ENCODE measurements at regions not wholly inside any gene's neighbourhood (a gene's known extent, or its start where the extent isn't known, plus 50 kb on each side); places are given as distances from the start of the nearest gene placed in this dataset.

DNA sequence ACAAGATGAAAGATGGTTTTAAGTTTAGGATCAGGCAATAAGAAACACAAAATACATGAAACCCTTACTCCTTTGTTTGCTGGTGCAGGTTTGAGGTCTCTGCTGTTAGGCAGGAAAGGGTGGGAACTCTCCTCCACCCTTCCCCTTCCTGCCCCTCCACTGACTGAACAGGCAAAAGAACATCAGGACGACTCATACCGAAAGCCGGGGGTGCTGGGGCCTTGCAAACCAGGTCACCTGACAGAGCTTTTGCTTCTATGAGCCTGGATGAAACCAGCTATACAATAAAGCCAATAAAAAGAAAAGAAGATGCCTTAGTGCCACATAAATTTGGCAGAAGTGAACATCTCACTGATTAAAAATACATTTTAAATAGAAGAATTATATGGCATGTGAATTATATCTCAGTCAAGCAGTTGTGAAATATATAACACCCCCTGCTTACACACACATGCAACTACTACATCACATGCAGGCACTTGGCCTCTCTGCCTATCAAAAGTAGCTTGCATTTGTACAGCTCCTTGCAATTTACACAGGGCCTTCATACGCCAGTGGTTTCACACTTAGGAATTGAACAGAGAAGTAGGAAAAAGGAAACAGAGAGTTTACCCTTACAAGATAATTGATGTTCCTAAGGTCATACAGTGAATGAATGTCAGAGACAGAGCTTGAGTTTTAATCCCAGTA lies 215.1 kb upstream of the TRIB2 start:
- Histone ChIP-seq H3K9me3 (ENCODE audit: insufficient read depth, low read length) (no peaks in the 10 kb centered on the region), H3K4me2 (ENCODE audit: low read length) (peak overlapping the region; percentile 37), H3K9ac (ENCODE audit: low read length) (no peak overlapping the region), H4K20me1 (ENCODE audit: insufficient read depth, low read length) (no peaks in the 10 kb centered on the region), H3K79me2 (ENCODE audit: low read length) (no peaks in the 10 kb centered on the region), H3K27ac (ENCODE audit: low read length) (no peak overlapping the region), H3K36me3 (replicated peaks; ENCODE audit: low read depth, low read length) (no peaks in the 10 kb centered on the region), H3K4me3 (ENCODE audit: low read length) (no peak overlapping the region), H3K27me3 (ENCODE audit: low read depth, low read length) (peaks cover 30% of the 10 kb centered on the region; the same call in 1 of the 2 replicates), H3K4me1 (ENCODE audit: low read length) (peaks cover 25% of the 10 kb centered on the region), H2AFZ (ENCODE audit: low read depth, low read length) (no peak overlapping the region)
- TF ChIP-seq CTCF (IDR thresholded peaks at IDR 0.05; ENCODE audit: low read depth, low read length) (no peak), EZH2phosphoT487 (IDR thresholded peaks at IDR 0.05; ENCODE audit: low read depth) (no peak)

- peaks cover 32% of the 10 kb centered on the region for H3K4me1 ChIP-seq (ENCODE audit: low read length)
- no peaks in the 10 kb centered on the region for H3K79me2 ChIP-seq (ENCODE audit: low read length)
- no peak overlapping the region for H3K27ac ChIP-seq (ENCODE audit: low read length)
- H3K4me3 ChIP-seq (ENCODE audit: low read length), result no peak overlapping the region
- H3K9ac ChIP-seq (ENCODE audit: low read length), result no peak overlapping the region
- H4K20me1 ChIP-seq (ENCODE audit: insufficient read depth, low read length), result no peaks in the 10 kb centered on the region
- H3K27me3 ChIP-seq (ENCODE audit: low read depth, low read length), result peaks cover 38% of the 10 kb centered on the region; the same call in 1 of the 2 replicates
- H3K4me2 ChIP-seq (ENCODE audit: low read length), result no peak overlapping the region
- no peak overlapping the region for H2AFZ ChIP-seq (ENCODE audit: low read depth, low read length)
- no peaks in the 10 kb centered on the region for H3K9me3 ChIP-seq (ENCODE audit: insufficient read depth, low read length)
- TF ChIP-seq CTCF (IDR thresholded peaks at IDR 0.05; ENCODE audit: low read depth, low read length) (no peak), EZH2phosphoT487 (IDR thresholded peaks at IDR 0.05; ENCODE audit: low read depth) (no peak)
- no peaks in the 10 kb centered on the region for H3K36me3 ChIP-seq (replicated peaks; ENCODE audit: low read depth, low read length)
These were observed 214.0 kb upstream of the TRIB2 start for GRCh38 chr2:12502759-12503158.

GRCh38 chr2:12504443-12504842 lies 212.3 kb upstream of the TRIB2 start:
- Histone ChIP-seq H3K4me1 (ENCODE audit: low read length) (peaks cover 32% of the 10 kb centered on the region), H3K9me3 (ENCODE audit: insufficient read depth, low read length) (no peaks in the 10 kb centered on the region), H3K9ac (ENCODE audit: low read length) (no peak overlapping the region), H3K36me3 (replicated peaks; ENCODE audit: low read depth, low read length) (no peaks in the 10 kb centered on the region), H2AFZ (ENCODE audit: low read depth, low read length) (no peak overlapping the region), H3K79me2 (ENCODE audit: low read length) (no peaks in the 10 kb centered on the region), H4K20me1 (ENCODE audit: insufficient read depth, low read length) (no peaks in the 10 kb centered on the region), H3K4me2 (ENCODE audit: low read length) (no peak overlapping the region), H3K27ac (ENCODE audit: low read length) (no peak overlapping the region), H3K27me3 (ENCODE audit: low read depth, low read length) (peaks cover 33% of the 10 kb centered on the region; the same call in 1 of the 2 replicates), H3K4me3 (ENCODE audit: low read length) (no peak overlapping the region)
- TF ChIP-seq CTCF (IDR thresholded peaks at IDR 0.05; ENCODE audit: low read depth, low read length) (no peak), EZH2phosphoT487 (IDR thresholded peaks at IDR 0.05; ENCODE audit: low read depth) (no peak)

- Histone ChIP-seq H3K27me3 (ENCODE audit: low read depth, low read length) (peaks cover 33% of the 10 kb centered on the region; the same call in 1 of the 2 replicates), H2AFZ (ENCODE audit: low read depth, low read length) (no peak overlapping the region), H3K9me3 (ENCODE audit: insufficient read depth, low read length) (no peaks in the 10 kb centered on the region), H3K4me1 (ENCODE audit: low read length) (peaks cover 21% of the 10 kb centered on the region), H3K4me2 (ENCODE audit: low read length) (no peak overlapping the region), H3K36me3 (replicated peaks; ENCODE audit: low read depth, low read length) (no peaks in the 10 kb centered on the region), H4K20me1 (ENCODE audit: insufficient read depth, low read length) (no peaks in the 10 kb centered on the region), H3K27ac (ENCODE audit: low read length) (no peak overlapping the region), H3K79me2 (ENCODE audit: low read length) (no peaks in the 10 kb centered on the region), H3K9ac (ENCODE audit: low read length) (no peak overlapping the region), H3K4me3 (ENCODE audit: low read length) (no peak overlapping the region)
- no peak for TF ChIP-seq CTCF (IDR thresholded peaks at IDR 0.05; ENCODE audit: low read depth, low read length)
- TF ChIP-seq EZH2phosphoT487 (IDR thresholded peaks at IDR 0.05; ENCODE audit: low read depth), result no peak
These were observed 209.9 kb upstream of the TRIB2 start for GRCh38 chr2:12506846-12507245.
